Endothelial cell (in vitro differentiated cells): ENCODE measurements at regions not wholly inside any gene's neighbourhood (a gene's known extent, or its start where the extent isn't known, plus 50 kb on each side); places are given as distances from the start of the nearest gene placed in this dataset.

Experiments
- DNase-seq: peaks from one replicate; pipeline ENCODE4 v3.0.0; 2021; ENCODE audit warnings: low spot score
- H3K27ac Mint-ChIP-seq: one replicate; pipeline ENCODE4 v1.8.0; 2021; ENCODE audit warnings: mixed read lengths, inconsistent platforms; ENCODE audit not compliant: unreplicated experiment
- H3K27me3 Mint-ChIP-seq: one replicate; pipeline ENCODE4 v1.8.0; 2021; ENCODE audit warnings: mild to moderate bottlenecking, moderate library complexity, mixed read lengths, inconsistent platforms; ENCODE audit not compliant: unreplicated experiment
- H3K36me3 Mint-ChIP-seq: one replicate; pipeline ENCODE4 v1.8.0; 2021; ENCODE audit warnings: mild to moderate bottlenecking, low read depth, mixed read lengths, inconsistent platforms; ENCODE audit not compliant: unreplicated experiment
- H3K4me1 Mint-ChIP-seq: one replicate; pipeline ENCODE4 v1.8.0; 2021; ENCODE audit warnings: mild to moderate bottlenecking, mixed read lengths, inconsistent platforms; ENCODE audit not compliant: unreplicated experiment
- H3K4me3 Mint-ChIP-seq: one replicate; pipeline ENCODE4 v1.8.0; 2021; ENCODE audit warnings: mild to moderate bottlenecking, mixed read lengths, inconsistent platforms; ENCODE audit not compliant: unreplicated experiment
- H3K9me3 Mint-ChIP-seq: one replicate; pipeline ENCODE4 v1.8.0; 2021; ENCODE audit warnings: mixed read lengths, inconsistent platforms; ENCODE audit not compliant: unreplicated experiment
- TF ChIP-seq, protein P1 (sequence below): fragments of 200-600 bp; sonication (generic); IDR thresholded peaks from one replicate; pipeline ENCODE4 v1.5.0; 2021; ENCODE audit warnings: antibody characterized with exemption; ENCODE audit not compliant: unreplicated experiment

- Mint-ChIP-seq H3K9me3 (no peaks in the 10 kb centered on the region), H3K4me3 (no peak overlapping the region), H3K36me3 (no peaks in the 10 kb centered on the region), H3K27me3 (no peaks in the 10 kb centered on the region), H3K4me1 (peaks cover 4% of the 10 kb centered on the region), H3K27ac (no peak overlapping the region)
- DNase-seq: no peak
- TF ChIP-seq, protein P1, sequence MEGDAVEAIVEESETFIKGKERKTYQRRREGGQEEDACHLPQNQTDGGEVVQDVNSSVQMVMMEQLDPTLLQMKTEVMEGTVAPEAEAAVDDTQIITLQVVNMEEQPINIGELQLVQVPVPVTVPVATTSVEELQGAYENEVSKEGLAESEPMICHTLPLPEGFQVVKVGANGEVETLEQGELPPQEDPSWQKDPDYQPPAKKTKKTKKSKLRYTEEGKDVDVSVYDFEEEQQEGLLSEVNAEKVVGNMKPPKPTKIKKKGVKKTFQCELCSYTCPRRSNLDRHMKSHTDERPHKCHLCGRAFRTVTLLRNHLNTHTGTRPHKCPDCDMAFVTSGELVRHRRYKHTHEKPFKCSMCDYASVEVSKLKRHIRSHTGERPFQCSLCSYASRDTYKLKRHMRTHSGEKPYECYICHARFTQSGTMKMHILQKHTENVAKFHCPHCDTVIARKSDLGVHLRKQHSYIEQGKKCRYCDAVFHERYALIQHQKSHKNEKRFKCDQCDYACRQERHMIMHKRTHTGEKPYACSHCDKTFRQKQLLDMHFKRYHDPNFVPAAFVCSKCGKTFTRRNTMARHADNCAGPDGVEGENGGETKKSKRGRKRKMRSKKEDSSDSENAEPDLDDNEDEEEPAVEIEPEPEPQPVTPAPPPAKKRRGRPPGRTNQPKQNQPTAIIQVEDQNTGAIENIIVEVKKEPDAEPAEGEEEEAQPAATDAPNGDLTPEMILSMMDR: no peak
Observed at GRCh38 chr11:103619480-103619879, 417.0 kb upstream of the DDI1 start.

DNA sequence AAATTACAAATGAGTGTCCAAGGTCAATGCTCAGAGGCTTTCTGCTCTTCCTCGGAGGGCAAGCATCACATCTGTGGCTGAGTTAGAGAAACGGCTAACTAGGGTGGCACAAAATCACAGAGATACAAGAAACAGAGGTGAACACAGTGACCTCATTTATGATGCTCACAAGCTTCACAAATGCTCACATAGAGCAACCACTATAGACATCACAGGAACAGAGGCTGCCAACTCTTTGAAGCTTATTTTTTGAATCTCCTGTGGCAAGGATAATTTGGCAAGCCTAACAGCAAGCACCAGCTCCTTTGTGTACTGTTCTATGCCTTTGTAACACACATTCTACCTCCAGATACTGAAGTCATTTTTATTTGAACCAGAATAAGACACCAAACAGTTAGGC lies 416.5 kb upstream of the DDI1 start:
- H3K36me3 Mint-ChIP-seq: no peaks in the 10 kb centered on the region
- H3K4me1 Mint-ChIP-seq: peaks cover 4% of the 10 kb centered on the region
- TF ChIP-seq, protein P1: no peak
- H3K9me3 Mint-ChIP-seq: no peaks in the 10 kb centered on the region
- DNase-seq: no peak
- no peak overlapping the region for H3K27ac Mint-ChIP-seq
- no peaks in the 10 kb centered on the region for H3K27me3 Mint-ChIP-seq
- H3K4me3 Mint-ChIP-seq: no peak overlapping the region

GRCh38 chr11:103622296-103622695 lies 414.1 kb upstream of the DDI1 start:
- H3K27ac Mint-ChIP-seq: no peak overlapping the region
- no peaks in the 10 kb centered on the region for H3K27me3 Mint-ChIP-seq
- H3K4me3 Mint-ChIP-seq: no peak overlapping the region
- H3K4me1 Mint-ChIP-seq: no peaks in the 10 kb centered on the region
- H3K9me3 Mint-ChIP-seq: no peaks in the 10 kb centered on the region
- H3K36me3 Mint-ChIP-seq: no peaks in the 10 kb centered on the region
- no peak for DNase-seq
- TF ChIP-seq, protein P1: no peak

DNA sequence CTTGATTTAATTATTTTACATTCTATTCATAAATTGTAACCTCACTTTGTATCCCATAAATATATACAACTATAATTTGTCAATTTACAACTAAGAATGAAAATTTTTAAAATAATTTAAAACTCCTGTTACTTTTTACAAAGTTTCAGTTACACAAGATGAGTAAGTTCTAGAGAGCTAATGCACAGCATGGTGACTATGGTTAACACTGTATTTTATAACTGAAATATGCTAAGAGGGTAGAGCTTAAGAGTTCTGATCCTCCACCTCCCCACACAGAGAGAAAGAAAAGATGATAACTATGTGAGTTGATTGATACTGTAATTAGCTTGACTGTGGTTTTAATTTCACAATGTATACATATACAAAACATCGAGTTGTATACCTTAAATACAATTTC lies 412.5 kb upstream of the DDI1 start:
- no peak overlapping the region for H3K27ac Mint-ChIP-seq
- no peak overlapping the region for H3K4me3 Mint-ChIP-seq
- TF ChIP-seq, protein P1: no peak
- H3K4me1 Mint-ChIP-seq: no peaks in the 10 kb centered on the region
- H3K36me3 Mint-ChIP-seq: no peaks in the 10 kb centered on the region
- no peaks in the 10 kb centered on the region for H3K9me3 Mint-ChIP-seq
- no peaks in the 10 kb centered on the region for H3K27me3 Mint-ChIP-seq
- DNase-seq: no peak

DNA sequence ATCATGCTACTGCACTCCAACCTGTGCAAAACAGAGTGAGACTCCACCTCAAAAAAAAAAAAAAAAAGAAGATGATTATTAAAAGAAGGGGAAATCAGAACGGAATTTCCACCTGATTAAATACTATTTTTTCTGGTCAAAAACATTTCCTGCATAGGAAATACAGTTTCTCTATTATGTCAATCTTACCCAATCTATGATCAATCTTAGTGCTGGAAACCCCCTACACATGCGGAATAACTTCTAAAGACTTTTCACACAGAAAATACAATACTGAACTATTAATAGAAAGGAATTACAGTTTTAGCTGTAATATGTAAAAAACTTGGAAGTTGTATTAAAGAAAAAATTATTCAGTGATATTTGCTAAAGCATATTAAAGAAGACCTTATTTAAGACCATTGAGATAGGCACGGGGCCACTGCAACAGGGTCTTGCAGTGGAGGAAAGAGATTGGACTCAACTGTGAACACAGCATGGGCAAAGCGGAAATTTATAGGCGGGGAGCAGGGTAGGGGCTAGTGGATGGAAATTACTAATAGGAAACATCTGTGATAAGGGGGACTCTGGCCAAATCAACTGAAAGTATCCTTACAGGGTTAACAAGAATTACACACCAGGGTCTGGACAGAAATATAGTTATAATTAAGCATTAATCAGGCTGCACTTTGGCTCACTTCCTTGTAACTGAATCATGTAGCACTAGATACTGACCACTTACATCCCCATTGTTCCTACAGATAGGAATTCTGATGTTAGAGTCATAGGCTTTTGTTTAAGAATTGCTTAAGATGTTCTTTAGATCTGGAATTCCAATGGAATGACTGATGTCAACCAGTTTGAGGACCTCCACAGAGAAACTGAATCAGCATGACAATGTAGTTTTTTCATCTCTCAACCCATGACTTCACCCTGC lies 411.5 kb upstream of the DDI1 start:
- no peak for DNase-seq
- H3K36me3 Mint-ChIP-seq: no peaks in the 10 kb centered on the region
- no peaks in the 10 kb centered on the region for H3K27me3 Mint-ChIP-seq
- TF ChIP-seq, protein P1: no peak
- no peak overlapping the region for H3K4me3 Mint-ChIP-seq
- H3K27ac Mint-ChIP-seq: no peak overlapping the region
- H3K9me3 Mint-ChIP-seq: no peaks in the 10 kb centered on the region
- no peaks in the 10 kb centered on the region for H3K4me1 Mint-ChIP-seq
